SK-N-SH treated with all-trans-retinoic acid at 6 μM for 48 hours (cell line): ENCODE measurements at regions not wholly inside any gene's neighbourhood (a gene's known extent, or its start where the extent isn't known, plus 50 kb on each side); places are given as distances from the start of the nearest gene placed in this dataset.

Experiments
- ATAC-seq: fragments of 200-7000 bp; cut with Tn5 transposase; 3 replicates; pipeline ENCODE4 v1.9.1; 2020; ENCODE audit warnings: mild to moderate bottlenecking, moderate library complexity
- ARNTL ChIP-seq: fragments of 450-650 bp; formaldehyde crosslinking; IDR thresholded peaks from 2 replicates; pipeline ENCODE4 v1.5.0; 2020; ENCODE audit warnings: low read depth, mild to moderate bottlenecking, moderate library complexity, borderline replicate concordance
- BACH2 ChIP-seq: fragments of 250-450 bp; sonication (Bioruptor Pico); IDR thresholded peaks from 2 replicates; pipeline ENCODE4 v1.9.0; 2021; ENCODE audit warnings: mild to moderate bottlenecking, borderline replicate concordance
- CSDC2 ChIP-seq: fragments of 250-450 bp; sonication (Bioruptor Pico); IDR thresholded peaks from 2 replicates; pipeline ENCODE4 v1.5.0; 2020; ENCODE audit warnings: mild to moderate bottlenecking, moderate library complexity
- ESRRG ChIP-seq: fragments of 250-450 bp; sonication (Bioruptor Pico); IDR thresholded peaks from 2 replicates; pipeline ENCODE4 v1.6.1; 2021; ENCODE audit warnings: mild to moderate bottlenecking
- GLIS3 ChIP-seq: fragments of 250-450 bp; sonication (Bioruptor Pico); IDR thresholded peaks from 2 replicates; pipeline ENCODE4 v1.5.0; 2020; ENCODE audit warnings: mild to moderate bottlenecking, moderate library complexity
- ISL1 ChIP-seq: fragments of 250-450 bp; sonication (Bioruptor Pico); IDR thresholded peaks from 2 replicates; pipeline ENCODE4 v2.1.2; 2022; ENCODE audit warnings: mild to moderate bottlenecking, moderate library complexity
- OSR1 ChIP-seq: fragments of 250-450 bp; sonication (Bioruptor Pico); IDR thresholded peaks from 2 replicates; pipeline ENCODE4 v1.8.0; 2022; ENCODE audit warnings: moderate library complexity, mild to moderate bottlenecking, inconsistent platforms
- PPARA ChIP-seq: fragments of 250-450 bp; sonication (Bioruptor Pico); IDR thresholded peaks from 2 replicates; pipeline ENCODE4 v1.5.0; 2020; ENCODE audit warnings: mild to moderate bottlenecking, borderline replicate concordance
- RARB ChIP-seq: fragments of 250-450 bp; sonication (Bioruptor Pico); IDR thresholded peaks from 2 replicates; pipeline ENCODE4 v1.8.0; 2021; ENCODE audit warnings: mild to moderate bottlenecking, moderate library complexity
- SNAI2 ChIP-seq: fragments of 250-450 bp; sonication (Bioruptor Pico); IDR thresholded peaks from 2 replicates; pipeline ENCODE4 v1.5.0; 2020; ENCODE audit warnings: mild to moderate bottlenecking, moderate library complexity
- TCF4 ChIP-seq: fragments of 250-450 bp; sonication (Bioruptor Pico); IDR thresholded peaks from 2 replicates; pipeline ENCODE4 v1.8.0; 2021; ENCODE audit warnings: mild to moderate bottlenecking, moderate library complexity, borderline replicate concordance
- TOX ChIP-seq: fragments of 250-450 bp; sonication (Bioruptor Pico); IDR thresholded peaks from 2 replicates; pipeline ENCODE4 v1.8.0; 2021; ENCODE audit warnings: mild to moderate bottlenecking, moderate library complexity, borderline replicate concordance
- ZC3H10 ChIP-seq: fragments of 250-450 bp; sonication (Bioruptor Pico); IDR thresholded peaks from 2 replicates; pipeline ENCODE4 v1.5.1; 2021; ENCODE audit warnings: mild to moderate bottlenecking, moderate library complexity
- ZFP3 ChIP-seq: fragments of 250-450 bp; sonication (Bioruptor Pico); IDR thresholded peaks from 2 replicates; pipeline ENCODE4 v1.5.0; 2020; ENCODE audit warnings: mild to moderate bottlenecking, moderate library complexity
- ZFP30 ChIP-seq: fragments of 450-650 bp; formaldehyde crosslinking; IDR thresholded peaks from 2 replicates; pipeline ENCODE4 v1.5.0; 2022; ENCODE audit warnings: mild to moderate bottlenecking, moderate library complexity
- ZNF565 ChIP-seq: fragments of 450-650 bp; formaldehyde crosslinking; conservative IDR thresholded peaks from 2 replicates; pipeline ENCODE4 v1.5.0; 2020; ENCODE audit warnings: low read depth, mild to moderate bottlenecking, moderate library complexity
- ZNF70 ChIP-seq: fragments of 450-650 bp; formaldehyde crosslinking; IDR thresholded peaks from 2 replicates; pipeline ENCODE4 v1.5.0; 2020; ENCODE audit warnings: mild to moderate bottlenecking, moderate library complexity
- ZNF8 ChIP-seq: fragments of 450-650 bp; formaldehyde crosslinking; IDR thresholded peaks from 2 replicates; pipeline ENCODE4 v1.5.0; 2020; ENCODE audit warnings: mild to moderate bottlenecking, moderate library complexity
- TF ChIP-seq, protein P1 (sequence below): fragments of 250-450 bp; sonication (Bioruptor Pico); IDR thresholded peaks from 2 replicates; pipeline ENCODE4 v1.5.1; 2021; ENCODE audit warnings: mild to moderate bottlenecking, moderate library complexity
- TF ChIP-seq, protein P2 (sequence below): fragments of 250-450 bp; sonication (Bioruptor Pico); IDR thresholded peaks from 2 replicates; pipeline ENCODE4 v1.5.1; 2020; ENCODE audit warnings: low read depth, mild to moderate bottlenecking, moderate library complexity
- TF ChIP-seq, protein P3 (sequence below): fragments of 250-450 bp; sonication (Bioruptor Pico); IDR thresholded peaks from 2 replicates; pipeline ENCODE4 v1.8.0; 2021; ENCODE audit warnings: low read depth, mild to moderate bottlenecking, moderate library complexity, borderline replicate concordance
- TF ChIP-seq, protein P4 (sequence below): fragments of 250-450 bp; sonication (Bioruptor Pico); IDR thresholded peaks from 2 replicates; pipeline ENCODE4 v1.8.0; 2020; ENCODE audit warnings: mild to moderate bottlenecking, moderate library complexity, borderline replicate concordance

DNA sequence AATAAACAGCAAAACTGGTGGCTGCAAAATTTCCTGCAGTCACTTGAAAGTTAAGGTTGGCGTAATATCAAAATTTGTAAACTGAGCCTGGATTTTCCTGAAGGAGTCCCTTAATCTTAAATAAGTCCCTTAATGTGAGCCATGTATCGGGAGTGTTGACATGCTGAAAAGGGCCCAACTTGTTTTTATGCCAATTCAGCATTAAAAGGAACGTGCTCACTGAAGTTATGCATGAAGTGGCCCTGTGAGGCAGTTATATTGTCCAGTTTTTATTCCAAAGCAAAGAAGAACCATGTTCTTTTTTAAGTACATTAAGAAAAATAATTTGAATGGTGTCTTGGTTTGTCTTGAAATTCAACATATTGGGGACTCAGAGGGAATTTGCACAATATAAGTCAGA lies 1766.9 kb downstream of the SLITRK1 start:
- ATAC-seq = no peak
- TF ChIP-seq ESRRG (CRISPR knock-in tag) = no peak
- no peak for TF ChIP-seq SNAI2
- TF ChIP-seq ZNF8 (CRISPR knock-in tag) = no peak
- no peak for TF ChIP-seq OSR1 (CRISPR knock-in tag)
- TF ChIP-seq, protein P1, sequence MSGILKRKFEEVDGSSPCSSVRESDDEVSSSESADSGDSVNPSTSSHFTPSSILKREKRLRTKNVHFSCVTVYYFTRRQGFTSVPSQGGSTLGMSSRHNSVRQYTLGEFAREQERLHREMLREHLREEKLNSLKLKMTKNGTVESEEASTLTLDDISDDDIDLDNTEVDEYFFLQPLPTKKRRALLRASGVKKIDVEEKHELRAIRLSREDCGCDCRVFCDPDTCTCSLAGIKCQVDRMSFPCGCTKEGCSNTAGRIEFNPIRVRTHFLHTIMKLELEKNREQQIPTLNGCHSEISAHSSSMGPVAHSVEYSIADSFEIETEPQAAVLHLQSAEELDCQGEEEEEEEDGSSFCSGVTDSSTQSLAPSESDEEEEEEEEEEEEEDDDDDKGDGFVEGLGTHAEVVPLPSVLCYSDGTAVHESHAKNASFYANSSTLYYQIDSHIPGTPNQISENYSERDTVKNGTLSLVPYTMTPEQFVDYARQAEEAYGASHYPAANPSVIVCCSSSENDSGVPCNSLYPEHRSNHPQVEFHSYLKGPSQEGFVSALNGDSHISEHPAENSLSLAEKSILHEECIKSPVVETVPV = no peak
- no peak for TF ChIP-seq TOX
- no peak for TF ChIP-seq ARNTL (CRISPR knock-in tag)
- no peak for TF ChIP-seq RARB
- no peak for TF ChIP-seq ZFP3
- TF ChIP-seq ZC3H10 (CRISPR knock-in tag) = no peak
- TF ChIP-seq ZFP30 (CRISPR knock-in tag) = no peak

DNA sequence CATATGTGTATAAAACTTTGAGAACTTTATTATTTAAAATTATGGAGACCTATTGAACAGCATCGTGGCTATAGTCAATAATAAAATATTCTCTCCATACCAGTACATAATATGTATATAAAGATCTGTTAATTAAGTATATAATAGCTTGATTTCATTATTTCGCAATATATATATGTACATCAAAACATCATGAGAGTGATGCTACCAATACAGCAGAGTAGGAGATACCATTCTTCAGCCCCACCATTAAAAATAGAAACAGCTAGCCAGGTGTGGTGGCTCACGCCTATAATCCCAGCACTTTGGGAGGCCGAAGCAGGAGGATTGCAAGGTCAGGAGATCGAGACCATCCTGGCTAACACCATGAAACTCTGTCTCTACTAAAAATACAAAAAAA lies 1755.3 kb upstream of the SPRY2 start:
- TF ChIP-seq, protein P1 = no peak
- no peak for TF ChIP-seq BACH2 (CRISPR knock-in tag)
- no peak for TF ChIP-seq SNAI2
- TF ChIP-seq ZNF565 (CRISPR knock-in tag) = no peak
- TF ChIP-seq GLIS3 (CRISPR knock-in tag) = no peak
- no peak for TF ChIP-seq TCF4
- TF ChIP-seq, protein P2, sequence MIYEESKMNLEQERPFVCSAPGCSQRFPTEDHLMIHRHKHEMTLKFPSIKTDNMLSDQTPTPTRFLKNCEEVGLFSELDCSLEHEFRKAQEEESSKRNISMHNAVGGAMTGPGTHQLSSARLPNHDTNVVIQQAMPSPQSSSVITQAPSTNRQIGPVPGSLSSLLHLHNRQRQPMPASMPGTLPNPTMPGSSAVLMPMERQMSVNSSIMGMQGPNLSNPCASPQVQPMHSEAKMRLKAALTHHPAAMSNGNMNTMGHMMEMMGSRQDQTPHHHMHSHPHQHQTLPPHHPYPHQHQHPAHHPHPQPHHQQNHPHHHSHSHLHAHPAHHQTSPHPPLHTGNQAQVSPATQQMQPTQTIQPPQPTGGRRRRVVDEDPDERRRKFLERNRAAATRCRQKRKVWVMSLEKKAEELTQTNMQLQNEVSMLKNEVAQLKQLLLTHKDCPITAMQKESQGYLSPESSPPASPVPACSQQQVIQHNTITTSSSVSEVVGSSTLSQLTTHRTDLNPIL (CRISPR knock-in tag) = no peak
- no peak for TF ChIP-seq ISL1 (CRISPR knock-in tag)
- no peak for TF ChIP-seq ZC3H10 (CRISPR knock-in tag)
- TF ChIP-seq, all 23 proteins: peak for 0
- no peak for ATAC-seq

DNA sequence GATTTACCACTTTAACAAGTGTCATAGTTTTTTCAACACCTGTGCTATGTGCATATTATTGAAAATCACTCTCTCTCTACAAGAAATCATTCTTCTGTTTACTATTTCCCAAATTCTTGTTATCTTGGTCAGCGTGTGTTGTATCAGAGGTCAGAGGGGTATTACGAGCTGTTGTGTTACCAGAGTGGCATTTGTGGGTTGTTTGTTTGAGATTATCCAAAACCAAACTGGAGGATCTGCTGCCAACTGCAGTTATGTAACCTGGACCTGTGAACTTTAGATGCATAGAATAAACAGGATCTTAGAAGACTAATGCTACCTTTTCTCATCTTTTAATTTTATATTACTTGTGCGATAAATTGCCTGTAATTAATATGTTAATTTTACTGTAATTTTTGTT lies 1751.4 kb upstream of the SPRY2 start:
- no peak for ATAC-seq
- TF ChIP-seq SNAI2 = no peak
- TF ChIP-seq ZNF565 (CRISPR knock-in tag) = no peak
- TF ChIP-seq ARNTL (CRISPR knock-in tag) = no peak
- no peak for TF ChIP-seq ZC3H10 (CRISPR knock-in tag)
- no peak for TF ChIP-seq ZNF70 (CRISPR knock-in tag)
- TF ChIP-seq OSR1 (CRISPR knock-in tag) = no peak
- no peak for TF ChIP-seq BACH2 (CRISPR knock-in tag)

DNA sequence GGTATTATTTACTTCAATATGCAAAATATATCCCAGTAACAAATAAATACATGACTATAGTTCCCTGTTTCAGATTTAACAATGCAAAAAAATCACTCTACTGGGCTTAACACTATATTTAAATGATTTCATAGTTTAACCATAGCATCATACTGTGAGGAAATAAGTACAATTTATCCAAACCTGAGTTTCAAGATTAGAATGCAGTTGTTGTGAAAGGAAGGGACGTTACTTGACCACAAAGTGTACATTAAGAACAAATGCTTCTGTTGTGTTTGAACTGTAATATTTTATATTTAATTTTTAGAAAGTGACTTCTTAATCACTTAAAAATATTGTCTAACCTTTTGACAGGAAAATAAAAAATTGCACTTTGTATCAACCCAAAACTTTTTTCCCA lies 1747.9 kb upstream of the SPRY2 start:
- no peak for ATAC-seq
- no peak for TF ChIP-seq ISL1 (CRISPR knock-in tag)
- no peak for TF ChIP-seq ESRRG (CRISPR knock-in tag)
- TF ChIP-seq, protein P3, sequence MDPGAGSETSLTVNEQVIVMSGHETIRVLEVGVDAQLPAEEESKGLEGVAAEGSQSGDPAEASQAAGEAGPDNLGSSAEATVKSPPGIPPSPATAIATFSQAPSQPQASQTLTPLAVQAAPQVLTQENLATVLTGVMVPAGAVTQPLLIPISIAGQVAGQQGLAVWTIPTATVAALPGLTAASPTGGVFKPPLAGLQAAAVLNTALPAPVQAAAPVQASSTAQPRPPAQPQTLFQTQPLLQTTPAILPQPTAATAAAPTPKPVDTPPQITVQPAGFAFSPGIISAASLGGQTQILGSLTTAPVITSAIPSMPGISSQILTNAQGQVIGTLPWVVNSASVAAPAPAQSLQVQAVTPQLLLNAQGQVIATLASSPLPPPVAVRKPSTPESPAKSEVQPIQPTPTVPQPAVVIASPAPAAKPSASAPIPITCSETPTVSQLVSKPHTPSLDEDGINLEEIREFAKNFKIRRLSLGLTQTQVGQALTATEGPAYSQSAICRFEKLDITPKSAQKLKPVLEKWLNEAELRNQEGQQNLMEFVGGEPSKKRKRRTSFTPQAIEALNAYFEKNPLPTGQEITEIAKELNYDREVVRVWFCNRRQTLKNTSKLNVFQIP (CRISPR knock-in tag) = no peak
- no peak for TF ChIP-seq BACH2 (CRISPR knock-in tag)
- no peak for TF ChIP-seq GLIS3 (CRISPR knock-in tag)
- no peak for TF ChIP-seq TOX
- TF ChIP-seq ZNF565 (CRISPR knock-in tag) = no peak
- no peak for TF ChIP-seq CSDC2 (CRISPR knock-in tag)
- TF ChIP-seq PPARA (CRISPR knock-in tag) = no peak
- TF ChIP-seq, protein P4, sequence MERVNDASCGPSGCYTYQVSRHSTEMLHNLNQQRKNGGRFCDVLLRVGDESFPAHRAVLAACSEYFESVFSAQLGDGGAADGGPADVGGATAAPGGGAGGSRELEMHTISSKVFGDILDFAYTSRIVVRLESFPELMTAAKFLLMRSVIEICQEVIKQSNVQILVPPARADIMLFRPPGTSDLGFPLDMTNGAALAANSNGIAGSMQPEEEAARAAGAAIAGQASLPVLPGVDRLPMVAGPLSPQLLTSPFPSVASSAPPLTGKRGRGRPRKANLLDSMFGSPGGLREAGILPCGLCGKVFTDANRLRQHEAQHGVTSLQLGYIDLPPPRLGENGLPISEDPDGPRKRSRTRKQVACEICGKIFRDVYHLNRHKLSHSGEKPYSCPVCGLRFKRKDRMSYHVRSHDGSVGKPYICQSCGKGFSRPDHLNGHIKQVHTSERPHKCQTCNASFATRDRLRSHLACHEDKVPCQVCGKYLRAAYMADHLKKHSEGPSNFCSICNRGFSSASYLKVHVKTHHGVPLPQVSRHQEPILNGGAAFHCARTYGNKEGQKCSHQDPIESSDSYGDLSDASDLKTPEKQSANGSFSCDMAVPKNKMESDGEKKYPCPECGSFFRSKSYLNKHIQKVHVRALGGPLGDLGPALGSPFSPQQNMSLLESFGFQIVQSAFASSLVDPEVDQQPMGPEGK (CRISPR knock-in tag) = no peak
- TF ChIP-seq, protein P2 (CRISPR knock-in tag) = no peak
- TF ChIP-seq ZC3H10 (CRISPR knock-in tag) = no peak
- TF ChIP-seq ZFP30 (CRISPR knock-in tag) = no peak
- TF ChIP-seq, all 23 proteins: peak for 0
